ENCODE measurements at regions not wholly inside any gene's neighbourhood (a gene's known extent, or its start where the extent isn't known, plus 50 kb on each side); places are given as distances from the start of the nearest gene placed in this dataset.

DNA sequence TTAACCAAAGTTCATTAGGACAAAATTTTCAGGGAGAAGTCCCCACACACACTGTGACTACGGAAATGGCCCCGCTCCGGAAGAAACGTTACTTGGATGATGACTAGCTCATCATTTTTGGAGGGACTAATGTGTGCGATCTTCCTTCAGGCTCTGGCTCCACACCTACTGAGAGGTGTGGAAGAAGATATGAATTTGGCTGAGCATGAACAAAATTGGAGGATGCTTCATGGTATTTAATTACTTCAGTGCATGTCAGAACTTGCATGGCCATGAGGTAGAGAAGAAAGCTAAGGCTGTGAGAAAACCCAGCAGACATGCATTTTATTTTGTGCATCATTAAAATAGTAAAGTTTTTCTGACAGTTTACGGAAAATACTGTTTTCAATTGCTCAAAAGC lies 202.1 kb upstream of the TLE4 start:
- 75 to 78% (median 78%) methylated on average over 6 of the region's 6 CpGs for WGBS, 3 donors
- H3K27ac ChIP-seq: no peak overlapping the region
- H3K4me3 ChIP-seq: no peak overlapping the region
- H3K4me1 ChIP-seq (ENCODE audit: insufficient read depth): no peaks in the 10 kb centered on the region
- intact Hi-C loops (cut with DNase I): loop anchor here in 1 of 4 donors (5.0 kb wide), 1 partner anchor 452 kb away; no protein-coding TSS in a partner anchor
- no peak for DNase-seq
- H3K27me3 ChIP-seq: no peaks in the 10 kb centered on the region
- TF ChIP-seq EP300 (IDR thresholded peaks at IDR 0.05) (no peak), POLR2A (IDR thresholded peaks at IDR 0.05) (no peak), CTCF (IDR thresholded peaks at IDR 0.05) (no peak)
- no peaks in the 10 kb centered on the region for H3K36me3 ChIP-seq
- H3K9me3 ChIP-seq: no peaks in the 10 kb centered on the region

DNA sequence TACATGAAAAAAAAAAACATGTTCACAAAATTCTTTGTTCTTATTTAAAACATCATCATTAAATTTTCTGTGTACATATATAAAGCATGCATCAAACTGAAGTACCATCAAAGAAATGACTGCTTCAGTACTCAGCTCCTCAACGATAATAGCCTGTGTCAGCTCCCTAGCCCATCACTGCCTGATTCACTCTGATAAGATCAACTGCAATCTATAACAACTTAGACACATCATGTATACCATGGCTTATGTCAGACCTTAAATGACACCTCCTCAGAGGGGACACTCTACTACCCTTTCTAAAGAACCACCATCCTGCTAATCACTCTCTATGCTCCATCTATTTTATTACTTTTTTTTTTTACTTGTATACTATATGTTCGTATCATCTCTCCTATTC lies 200.5 kb upstream of the TLE4 start:
- Histone ChIP-seq H3K4me3 (no peak overlapping the region), H3K4me1 (ENCODE audit: insufficient read depth) (no peaks in the 10 kb centered on the region), H3K27me3 (no peaks in the 10 kb centered on the region), H3K27ac (no peak overlapping the region), H3K9me3 (no peaks in the 10 kb centered on the region), H3K36me3 (no peaks in the 10 kb centered on the region)
- DNase-seq: no peak
- WGBS, 3 donors: 69 to 83% (median 78%) methylated on average over 2 of the region's 2 CpGs
- intact Hi-C loops (cut with DNase I): loop anchor here in 1 of 4 donors (5.0 kb wide), 1 partner anchor 454 kb away; no protein-coding TSS in a partner anchor
- TF ChIP-seq EP300 (IDR thresholded peaks at IDR 0.05): no peak
- TF ChIP-seq CTCF (IDR thresholded peaks at IDR 0.05): no peak
- TF ChIP-seq POLR2A (IDR thresholded peaks at IDR 0.05): no peak

- no peak overlapping the region for H3K27ac ChIP-seq
- intact Hi-C loops (cut with DNase I): loop anchor here in 1 of 4 donors (5.0 kb wide), 1 partner anchor 455 kb away; no protein-coding TSS in a partner anchor
- no peaks in the 10 kb centered on the region for H3K9me3 ChIP-seq
- TF ChIP-seq EP300 (IDR thresholded peaks at IDR 0.05) (no peak), CTCF (IDR thresholded peaks at IDR 0.05) (no peak), POLR2A (IDR thresholded peaks at IDR 0.05) (no peak)
- WGBS, 3 donors: 94 to 97% (median 96%) methylated on average over 1 of the region's 1 CpG
- no peaks in the 10 kb centered on the region for H3K27me3 ChIP-seq
- H3K4me1 ChIP-seq (ENCODE audit: insufficient read depth): no peaks in the 10 kb centered on the region
- no peak overlapping the region for H3K4me3 ChIP-seq
- H3K36me3 ChIP-seq: no peaks in the 10 kb centered on the region
- DNase-seq: no peak
Observed at GRCh38 chr9:79371948-79372555, 199.7 kb upstream of the TLE4 start.

GRCh38 chr9:79377339-79377855 lies 194.4 kb upstream of the TLE4 start:
- no peak for DNase-seq
- H3K9me3 ChIP-seq: no peaks in the 10 kb centered on the region
- H3K27me3 ChIP-seq: no peaks in the 10 kb centered on the region
- no peak overlapping the region for H3K4me3 ChIP-seq
- TF ChIP-seq POLR2A (IDR thresholded peaks at IDR 0.05): no peak
- no peak for TF ChIP-seq CTCF (IDR thresholded peaks at IDR 0.05)
- no peaks in the 10 kb centered on the region for H3K36me3 ChIP-seq
- intact Hi-C loops (cut with DNase I): no loop called here
- H3K4me1 ChIP-seq (ENCODE audit: insufficient read depth): no peaks in the 10 kb centered on the region
- 86 to 90% (median 88%) methylated on average over 5 of the region's 5 CpGs for WGBS, 3 donors
- H3K27ac ChIP-seq: no peak overlapping the region

Data from ovary (tissue), 7 donors.